ENCODE measurements at regions not wholly inside any gene's neighbourhood (a gene's known extent, or its start where the extent isn't known, plus 50 kb on each side); places are given as distances from the start of the nearest gene placed in this dataset.

- TF ChIP-seq, protein P1, sequence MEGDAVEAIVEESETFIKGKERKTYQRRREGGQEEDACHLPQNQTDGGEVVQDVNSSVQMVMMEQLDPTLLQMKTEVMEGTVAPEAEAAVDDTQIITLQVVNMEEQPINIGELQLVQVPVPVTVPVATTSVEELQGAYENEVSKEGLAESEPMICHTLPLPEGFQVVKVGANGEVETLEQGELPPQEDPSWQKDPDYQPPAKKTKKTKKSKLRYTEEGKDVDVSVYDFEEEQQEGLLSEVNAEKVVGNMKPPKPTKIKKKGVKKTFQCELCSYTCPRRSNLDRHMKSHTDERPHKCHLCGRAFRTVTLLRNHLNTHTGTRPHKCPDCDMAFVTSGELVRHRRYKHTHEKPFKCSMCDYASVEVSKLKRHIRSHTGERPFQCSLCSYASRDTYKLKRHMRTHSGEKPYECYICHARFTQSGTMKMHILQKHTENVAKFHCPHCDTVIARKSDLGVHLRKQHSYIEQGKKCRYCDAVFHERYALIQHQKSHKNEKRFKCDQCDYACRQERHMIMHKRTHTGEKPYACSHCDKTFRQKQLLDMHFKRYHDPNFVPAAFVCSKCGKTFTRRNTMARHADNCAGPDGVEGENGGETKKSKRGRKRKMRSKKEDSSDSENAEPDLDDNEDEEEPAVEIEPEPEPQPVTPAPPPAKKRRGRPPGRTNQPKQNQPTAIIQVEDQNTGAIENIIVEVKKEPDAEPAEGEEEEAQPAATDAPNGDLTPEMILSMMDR (IDR thresholded peaks at IDR 0.05), result no peak
- TF ChIP-seq POLR2AphosphoS5 (IDR thresholded peaks at IDR 0.05; ENCODE audit: low read depth, low read length), result no peak
- no peak for TF ChIP-seq JUND (IDR thresholded peaks at IDR 0.05)
- TF ChIP-seq CHD2 (IDR thresholded peaks at IDR 0.05; ENCODE audit: low read length, partially characterized antibody), result no peak
- TF ChIP-seq FOXM1 (IDR thresholded peaks at IDR 0.05; ENCODE audit: low read depth), result no peak
- no peak for TF ChIP-seq EP300 (IDR thresholded peaks at IDR 0.05; ENCODE audit: borderline replicate concordance in 1 of 2, low read depth in 1 of 2, low read length in 1 of 2)
- no peak for TF ChIP-seq TAF1 (IDR thresholded peaks at IDR 0.05; ENCODE audit: borderline replicate concordance, low read depth, low read length)
- TF ChIP-seq EZH2phosphoT487 (IDR thresholded peaks at IDR 0.05; ENCODE audit: borderline replicate concordance, low read depth), result no peak
Observed at GRCh38 chr6:15829156-15829555, 166.3 kb upstream of the DTNBP1 start.
